Occipital lobe (tissue), 1 donor: ENCODE measurements at regions not wholly inside any gene's neighbourhood (a gene's known extent, or its start where the extent isn't known, plus 50 kb on each side); places are given as distances from the start of the nearest gene placed in this dataset.

Experiments used
- DNase-seq: peaks from one replicate; lab custom pipeline; 2025; lab: John Stamatoyannopoulos, UW

GRCh38 chr7:117929237-117929636, 56.0 kb upstream of the CTTNBP2 start:
- no peak for DNase-seq

DNA sequence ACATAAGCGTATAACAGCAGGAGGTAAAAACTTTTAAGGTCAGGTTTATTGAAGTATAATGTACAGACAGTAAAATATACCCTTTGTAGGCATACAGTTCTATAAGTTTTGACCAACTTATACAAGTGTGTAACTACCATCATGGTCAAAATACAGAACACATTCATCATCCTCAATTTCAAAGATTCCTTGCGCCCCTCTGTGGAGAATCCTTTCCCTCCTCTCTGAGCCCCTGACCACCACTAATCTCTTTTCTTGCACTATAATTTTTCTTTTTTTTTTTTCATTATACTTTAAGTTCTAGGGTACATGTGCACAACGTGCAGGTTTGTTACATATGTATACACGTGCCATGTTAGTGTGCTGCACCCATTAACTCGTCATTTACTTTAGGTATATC, 58.1 kb upstream of the CTTNBP2 start:
- no peak for DNase-seq

GRCh38 chr7:117937049-117937752, 64.0 kb upstream of the CTTNBP2 start:
- DNase-seq, result no peak

GRCh38 chr7:117937753-117938483, 64.7 kb upstream of the CTTNBP2 start:
- no peak for DNase-seq

GRCh38 chr7:117941138-117941810, 68.0 kb upstream of the CTTNBP2 start:
- DNase-seq, result no peak

DNA sequence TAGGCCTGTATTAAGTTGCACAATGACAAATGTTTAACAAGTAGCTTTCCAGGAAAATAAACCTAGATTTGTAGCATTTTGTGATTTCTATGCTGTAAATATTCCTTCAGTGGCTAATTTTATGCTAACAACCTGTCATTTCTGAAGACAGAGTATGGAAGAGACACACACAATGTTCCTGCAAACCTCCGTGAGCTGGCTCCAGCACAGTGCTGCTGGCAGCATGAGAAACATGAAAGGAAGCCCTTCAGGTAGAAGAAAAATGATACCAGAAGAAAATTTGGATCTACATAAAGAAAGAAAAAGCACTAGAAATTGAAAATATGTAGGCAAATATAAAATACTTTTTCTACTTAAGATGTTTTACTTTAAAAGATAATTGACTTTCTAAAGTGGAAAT, 69.5 kb upstream of the CTTNBP2 start:
- DNase-seq, result no peak

DNA sequence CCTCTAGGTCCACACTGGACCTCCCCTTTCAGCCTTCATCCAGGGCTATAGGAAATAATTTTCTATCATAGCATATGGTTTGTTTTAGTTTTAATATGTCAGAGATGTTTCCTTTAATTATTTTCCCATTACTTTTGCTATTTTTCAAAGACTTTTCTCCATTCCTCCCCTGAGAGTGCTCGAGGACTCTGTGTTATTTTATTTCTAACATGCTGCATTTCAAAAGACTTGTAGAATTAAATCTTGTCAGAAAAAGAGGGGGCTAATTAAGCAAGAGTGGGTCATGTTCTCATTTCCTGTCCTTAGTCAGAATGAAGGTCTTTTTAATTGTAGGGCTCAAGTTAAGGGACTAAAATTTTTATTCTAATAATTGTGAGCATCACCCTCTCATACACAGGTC, 71.6 kb upstream of the CTTNBP2 start:
- no peak for DNase-seq

- DNase-seq, result no peak
These were observed 73.0 kb upstream of the CTTNBP2 start for GRCh38 chr7:117946151-117946633.

GRCh38 chr7:117949232-117949631, 76.0 kb upstream of the CTTNBP2 start:
- no peak for DNase-seq

- DNase-seq, result no peak
These were observed 77.5 kb upstream of the CTTNBP2 start for GRCh38 chr7:117950601-117951260.

DNA sequence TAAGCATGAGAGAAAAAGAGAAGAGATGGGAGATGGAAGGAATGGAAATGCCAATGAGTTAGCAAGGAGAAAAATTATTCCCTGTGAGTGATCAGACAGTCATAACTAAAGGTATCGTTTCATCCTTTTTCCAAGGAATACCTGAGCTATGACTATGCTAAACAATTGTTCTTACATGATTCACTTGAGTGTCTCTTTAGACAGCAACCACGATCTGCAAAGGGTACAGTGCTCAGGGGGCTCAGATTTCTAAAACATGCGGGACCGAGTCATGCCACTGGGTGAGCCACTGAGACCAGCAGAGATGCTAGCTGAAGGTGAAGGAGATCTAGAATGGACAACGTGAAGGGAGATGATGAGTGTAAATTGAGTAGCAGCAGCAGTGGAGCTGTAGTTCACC, 78.0 kb upstream of the CTTNBP2 start:
- no peak for DNase-seq

- DNase-seq, result no peak
These were observed 78.5 kb upstream of the CTTNBP2 start for GRCh38 chr7:117951691-117952280.

GRCh38 chr7:117955046-117955445, 81.8 kb upstream of the CTTNBP2 start:
- no peak for DNase-seq

GRCh38 chr7:117960351-117960750, 87.1 kb upstream of the CTTNBP2 start:
- DNase-seq, result no peak

GRCh38 chr7:117961235-117961634, 88.0 kb upstream of the CTTNBP2 start:
- no peak for DNase-seq

DNA sequence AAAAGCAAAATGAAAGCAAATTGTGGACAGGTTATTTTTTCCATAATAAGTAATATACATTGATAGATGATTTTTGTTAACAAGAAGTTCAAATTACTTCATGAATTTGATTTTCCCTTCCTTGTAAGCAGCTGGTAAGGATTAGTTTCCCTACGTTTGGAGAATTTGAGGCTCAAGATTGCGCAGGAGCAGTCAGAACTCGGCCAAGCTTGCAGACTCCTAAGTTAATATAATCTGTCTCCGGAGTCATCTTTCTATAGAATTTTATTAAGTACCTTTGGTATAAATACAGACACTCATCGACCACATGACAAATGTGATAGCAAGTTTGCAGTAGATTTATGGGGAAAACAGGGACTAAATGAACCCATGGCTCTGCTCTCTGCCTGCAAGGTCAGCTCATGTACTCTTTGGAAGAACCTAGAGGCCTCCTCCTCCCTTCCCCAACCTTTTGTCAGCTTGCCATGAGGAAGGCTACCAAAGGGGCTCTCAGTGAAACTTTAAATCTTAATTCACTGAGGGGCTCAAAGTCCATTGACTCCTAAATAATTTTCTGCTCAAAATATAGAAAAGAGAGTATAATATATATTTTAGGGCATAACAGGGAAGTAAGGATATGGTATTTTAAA, 89.2 kb upstream of the CTTNBP2 start:
- DNase-seq, result no peak

DNA sequence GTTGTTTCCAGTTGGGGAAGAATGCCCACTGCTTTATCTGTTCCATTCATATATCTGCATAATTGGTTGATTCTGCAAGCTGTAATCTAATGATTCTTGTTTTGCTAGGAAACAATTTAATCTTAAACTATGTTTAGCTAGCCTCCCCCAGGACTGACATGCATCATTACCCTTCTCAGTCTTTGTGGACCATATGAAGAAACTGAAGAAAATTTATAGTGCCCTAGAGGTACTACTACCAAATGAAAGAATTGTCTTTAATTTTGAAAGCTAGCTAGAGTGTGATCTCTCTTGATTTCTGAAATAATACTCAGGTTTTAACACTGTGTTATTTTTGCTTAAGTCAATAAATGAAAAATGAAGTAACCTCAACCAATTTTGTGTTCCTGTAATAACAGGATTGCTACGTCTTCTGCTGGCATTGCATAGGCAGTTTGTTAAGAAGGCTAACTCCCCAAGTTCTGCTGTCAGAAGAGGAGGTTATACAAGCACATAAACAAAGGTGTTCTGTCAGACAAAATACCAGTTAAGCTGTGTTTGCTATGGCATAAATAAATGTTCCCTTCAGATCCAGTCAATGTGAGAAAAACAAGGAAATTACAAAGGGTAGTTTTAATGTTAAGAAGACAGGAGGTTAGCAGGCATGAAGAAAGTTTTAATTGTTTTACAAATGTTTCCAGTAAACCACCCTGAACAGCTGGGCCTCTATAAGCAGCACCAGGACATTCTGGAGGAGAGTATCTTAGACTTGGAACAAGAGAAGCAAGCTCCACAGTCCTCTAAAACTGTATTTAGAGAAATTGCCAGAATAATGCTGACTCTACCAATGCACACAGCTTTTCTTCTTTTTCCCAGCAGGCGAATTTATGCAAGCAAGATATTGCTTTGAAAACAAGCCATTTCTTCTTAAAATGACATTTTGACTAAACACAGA, 90.3 kb upstream of the CTTNBP2 start:
- no peak for DNase-seq

DNA sequence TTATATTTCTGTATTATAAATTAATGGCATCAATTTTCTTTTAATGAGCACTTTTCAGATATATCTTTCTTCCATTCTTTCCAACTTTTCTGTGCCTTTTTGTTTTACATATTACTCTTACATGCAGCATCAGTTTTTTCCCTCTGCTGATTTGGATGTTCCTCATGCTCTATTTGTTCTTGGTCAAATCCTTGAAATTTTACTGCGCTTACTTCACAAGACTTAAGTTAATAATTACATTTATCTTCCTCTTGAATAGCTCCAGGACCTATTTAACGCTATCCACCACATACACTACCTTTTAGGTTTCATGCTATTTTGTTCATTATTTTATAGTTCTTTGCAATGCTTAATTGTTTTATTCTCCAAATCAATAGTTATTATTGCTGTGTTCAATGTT, 97.6 kb upstream of the CTTNBP2 start:
- no peak for DNase-seq

DNA sequence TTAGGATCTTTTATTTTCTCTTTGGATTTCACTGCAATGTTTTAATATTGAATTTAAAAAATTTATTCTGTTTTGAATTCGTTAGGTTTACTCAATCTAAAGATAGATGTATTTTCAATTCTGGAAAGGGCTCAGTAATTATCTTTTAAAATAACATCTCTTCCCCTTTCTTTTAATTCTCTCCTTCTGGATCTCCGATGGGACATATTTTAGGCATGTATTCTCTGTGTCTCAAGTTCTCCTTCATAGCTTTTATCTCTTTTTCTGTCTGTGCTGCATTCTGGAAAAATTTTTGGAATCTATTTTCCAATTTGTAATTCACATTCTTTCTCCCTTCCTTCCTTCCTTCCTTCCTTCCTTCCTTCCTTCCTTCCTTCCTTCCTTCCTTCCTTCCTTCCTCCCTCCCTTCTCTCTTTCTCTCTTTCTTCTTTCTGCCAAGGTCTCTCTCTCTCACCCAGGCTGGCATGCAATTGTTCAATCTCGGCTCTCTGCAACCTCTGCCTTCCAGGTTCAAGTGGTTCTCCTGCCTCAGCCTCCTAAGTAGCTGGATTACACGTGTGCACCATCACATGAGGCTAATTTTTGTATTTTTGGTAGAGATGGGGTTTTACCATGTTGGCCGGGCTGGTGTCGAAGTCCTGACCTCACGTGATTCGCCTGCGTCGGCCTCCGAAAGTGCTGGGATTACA, 98.5 kb upstream of the CTTNBP2 start:
- no peak for DNase-seq
